ENCODE measurements at regions not wholly inside any gene's neighbourhood (a gene's known extent, or its start where the extent isn't known, plus 50 kb on each side); places are given as distances from the start of the nearest gene placed in this dataset.

DNA sequence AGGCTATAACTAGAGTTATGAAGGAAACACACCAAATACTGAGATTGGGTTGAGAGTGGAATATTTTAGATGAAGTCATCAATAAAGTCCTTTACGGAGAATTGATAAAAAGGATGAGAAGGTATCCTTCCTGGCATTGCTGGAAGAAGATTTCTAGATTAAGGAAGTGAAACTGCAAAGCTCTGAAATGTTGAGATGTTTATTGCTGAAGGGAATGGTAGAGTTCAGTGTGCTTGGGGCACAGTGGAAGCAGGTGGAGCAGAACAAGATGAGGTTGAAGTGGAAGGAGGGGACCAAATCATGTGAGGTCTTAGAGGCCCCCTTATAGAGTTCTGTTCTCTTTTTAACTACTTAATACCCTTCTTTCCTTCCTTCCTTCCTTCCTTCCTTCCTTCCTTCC, 848.5 kb downstream of the RAB28 start:
- TF ChIP-seq CTCF (optimal IDR thresholded peaks at IDR 0.05 in 1 of 3, IDR thresholded peaks at IDR 0.05 in 1 of 3, conservative IDR thresholded peaks at IDR 0.05 in 1 of 3; ENCODE audit: extremely low read depth in 1 of 3, insufficient read depth in 2 of 3, low read length in 3 of 3) (no peak), EZH2 (IDR thresholded peaks at IDR 0.05; ENCODE audit: low read length) (no peak)

All from keratinocyte (primary cell).